H9 (cell line): ENCODE measurements at regions not wholly inside any gene's neighbourhood (a gene's known extent, or its start where the extent isn't known, plus 50 kb on each side); places are given as distances from the start of the nearest gene placed in this dataset.
"Not testable (repeated sequence)": the region's sequence is repeated elsewhere in the genome, so short reads cannot be mapped to it uniquely, and the experiment has no call there.

Source experiments
- DNase-seq: peaks from one replicate; pipeline ENCODE4 v3.0.0-alpha.2; 2017
- H2AFZ ChIP-seq: one replicate; pipeline ENCODE4 v1.6.1; 2013; ENCODE audit warnings: mild to moderate bottlenecking, low read length, control low read depth, moderate library complexity
- H2AK5ac ChIP-seq: 2 replicates; pipeline ENCODE4 v1.6.1; 2013; ENCODE audit warnings: low read length, control low read depth, mixed read lengths; ENCODE audit not compliant: insufficient read length
- H2BK120ac ChIP-seq: one replicate; pipeline ENCODE4 v1.6.1; 2013; ENCODE audit warnings: low read depth, mild to moderate bottlenecking, low read length, control low read depth, inconsistent platforms; ENCODE audit not compliant: poor library complexity, severe bottlenecking
- H2BK12ac ChIP-seq: 2 replicates; pipeline ENCODE4 v1.6.1; 2013; ENCODE audit warnings: low read length, control low read depth, mixed read lengths, low read depth; ENCODE audit not compliant: insufficient read length
- H2BK15ac ChIP-seq: 2 replicates; pipeline ENCODE4 v1.6.1; 2013; ENCODE audit warnings: low read depth, low read length, control low read depth
- H2BK20ac ChIP-seq: one replicate; pipeline ENCODE4 v1.6.1; 2013; ENCODE audit warnings: low read depth, mild to moderate bottlenecking, low read length, control low read depth, inconsistent platforms; ENCODE audit not compliant: poor library complexity, severe bottlenecking
- H2BK5ac ChIP-seq: 2 replicates; pipeline ENCODE4 v1.6.1; 2013; ENCODE audit warnings: low read length, control low read depth, mixed read lengths; ENCODE audit not compliant: insufficient read length
- H3K14ac ChIP-seq: 2 replicates; pipeline ENCODE4 v1.6.1; 2013; ENCODE audit warnings: low read length, control low read depth; ENCODE audit not compliant: insufficient read depth
- H3K18ac ChIP-seq: 2 replicates; pipeline ENCODE4 v1.6.1; 2013; ENCODE audit warnings: low read depth, mild to moderate bottlenecking, mixed read lengths, low read length, control low read depth; ENCODE audit not compliant: insufficient read length
- H3K23ac ChIP-seq: 2 replicates; pipeline ENCODE4 v1.6.1; 2013; ENCODE audit warnings: low read length, control low read depth, mixed read lengths, low read depth; ENCODE audit not compliant: insufficient read length
- H3K23me2 ChIP-seq: 2 replicates; pipeline ENCODE4 v1.6.1; 2013; ENCODE audit warnings: low read depth, mild to moderate bottlenecking, mixed read lengths, low read length, control low read depth; ENCODE audit not compliant: insufficient read length, poor library complexity, severe bottlenecking
- H3K27ac ChIP-seq: 2 replicates; pipeline ENCODE4 v1.5.1; 2013; ENCODE audit warnings: low read length, control low read depth, mixed read lengths, low read depth; ENCODE audit not compliant: insufficient read length
- H3K27me3 ChIP-seq: 2 replicates; pipeline ENCODE4 v1.6.1; 2013; ENCODE audit warnings: low read length, control low read depth, inconsistent platforms; ENCODE audit not compliant: insufficient read depth
- H3K4ac ChIP-seq: 2 replicates; pipeline ENCODE4 v1.6.1; 2013; ENCODE audit warnings: low read depth, mild to moderate bottlenecking, control low read depth, inconsistent platforms, low read length, moderate library complexity
- H3K4me1 ChIP-seq: 2 replicates; pipeline ENCODE4 v1.6.1; 2013; ENCODE audit warnings: low read length, control low read depth, inconsistent platforms; ENCODE audit not compliant: insufficient read depth
- H3K4me2 ChIP-seq: 2 replicates; pipeline ENCODE4 v1.6.1; 2013; ENCODE audit warnings: low read length, control low read depth, mixed read lengths; ENCODE audit not compliant: insufficient read length, insufficient read depth
- H3K56ac ChIP-seq: 2 replicates; pipeline ENCODE4 v1.6.1; 2013; ENCODE audit warnings: low read depth, mild to moderate bottlenecking, mixed read lengths, low read length, control low read depth; ENCODE audit not compliant: insufficient read length
- H3K79me1 ChIP-seq: 2 replicates; pipeline ENCODE4 v1.6.1; 2013; ENCODE audit warnings: low read depth, mild to moderate bottlenecking, moderate library complexity, low read length, control low read depth, inconsistent platforms; ENCODE audit not compliant: insufficient read depth, poor library complexity, severe bottlenecking
- H3K79me2 ChIP-seq: 2 replicates; pipeline ENCODE4 v1.6.1; 2013; ENCODE audit warnings: low read length, control low read depth, inconsistent platforms; ENCODE audit not compliant: insufficient read depth
- H3K9ac ChIP-seq: 2 replicates; pipeline ENCODE4 v1.6.1; 2013; ENCODE audit warnings: low read length, control low read depth, mixed read lengths; ENCODE audit not compliant: insufficient read length; ENCODE audit errors: extremely low read depth
- H3K9me3 ChIP-seq: one replicate; pipeline ENCODE4 v1.6.1; 2013; ENCODE audit warnings: low read depth, low read length, inconsistent platforms; ENCODE audit not compliant: control insufficient read depth
- H3T11ph ChIP-seq: one replicate; pipeline ENCODE4 v1.6.1; 2013; ENCODE audit warnings: mild to moderate bottlenecking, low read length, control low read depth, inconsistent platforms
- H4K20me1 ChIP-seq: one replicate; pipeline ENCODE4 v1.6.1; 2013; ENCODE audit not compliant: control insufficient read depth, insufficient read length, insufficient read depth
- H4K5ac ChIP-seq: 2 replicates; pipeline ENCODE4 v1.6.1; 2013; ENCODE audit warnings: low read depth, mild to moderate bottlenecking, mixed read lengths, low read length, control low read depth; ENCODE audit not compliant: insufficient read length
- H4K8ac ChIP-seq: replicated peaks from 2 replicates; pipeline ENCODE4 v1.6.1; 2013; ENCODE audit warnings: low read length, control low read depth, mixed read lengths, low read depth; ENCODE audit not compliant: insufficient read length
- H4K91ac ChIP-seq: 2 replicates; pipeline ENCODE4 v1.6.1; 2013; ENCODE audit warnings: low read depth, mild to moderate bottlenecking, moderate library complexity, mixed read lengths, low read length, control low read depth; ENCODE audit not compliant: insufficient read length
- H3K27ac Mint-ChIP-seq, 3 experiments: 2 replicates in 2 of 3; 3 replicates in 1 of 3; pipeline ENCODE4 v1.8.0; 2020 to 2021; ENCODE audit warnings: mixed read lengths in 3 of 3, mild to moderate bottlenecking in 1 of 3, moderate library complexity in 1 of 3
- H3K27me3 Mint-ChIP-seq: 2 replicates; pipeline ENCODE4 v1.8.0; 2021; ENCODE audit warnings: low read depth, mild to moderate bottlenecking, moderate library complexity, mixed read lengths
- H3K36me3 Mint-ChIP-seq, 3 experiments: 2 replicates in 2 of 3; 3 replicates in 1 of 3; pipeline ENCODE4 v1.8.0; 2020 to 2021; ENCODE audit warnings: low read depth in 3 of 3, mixed read lengths in 3 of 3; ENCODE audit not compliant: insufficient read depth in 1 of 3
- H3K4me1 Mint-ChIP-seq, 2 experiments: 2 replicates each; pipeline ENCODE4 v1.8.0; 2020; ENCODE audit warnings: mixed read lengths in 2 of 2
- H3K4me3 Mint-ChIP-seq, 2 experiments: 2 replicates in 1 of 2; 3 replicates in 1 of 2; pipeline ENCODE4 v1.8.0; 2020 to 2021; ENCODE audit warnings: mild to moderate bottlenecking in 2 of 2, mixed read lengths in 2 of 2, moderate library complexity in 1 of 2
- H3K9me3 Mint-ChIP-seq, 2 experiments: 2 replicates in 1 of 2; 3 replicates in 1 of 2; pipeline ENCODE4 v1.8.0; 2020; ENCODE audit warnings: mild to moderate bottlenecking in 2 of 2, mixed read lengths in 2 of 2, moderate library complexity in 1 of 2
- CTCF ChIP-seq: fragments of 200-600 bp; sonication (generic); conservative IDR thresholded peaks from 3 replicates; pipeline ENCODE4 v1.8.0; 2021; ENCODE audit warnings: antibody characterized with exemption, mild to moderate bottlenecking
- WGBS: extraction: QIAGEN DNeasy Blood & Tissue Kit; methylation state at CpG from one replicate; pipeline ENCODE4 v1.1.7; 2013; ENCODE audit warnings: missing lambda C conversion rate, low lambda C conversion rate, mixed read lengths; ENCODE audit not compliant: insufficient read length; ENCODE audit errors: extremely low coverage; 5-methylcytosine and 5-hydroxymethylcytosine counted together

- no peak overlapping the region for H3K4me2 ChIP-seq
- peaks cover 30 to 38% of the 10 kb centered on the region in 2 experiments for H3K4me1 Mint-ChIP-seq
- H3K79me2 ChIP-seq, result no peaks in the 10 kb centered on the region
- H3K4me3 Mint-ChIP-seq, result no peak overlapping the region
- H3K4me1 ChIP-seq, result no peaks in the 10 kb centered on the region
- H2BK5ac ChIP-seq, result no peak overlapping the region
- H3K79me1 ChIP-seq, result no peaks in the 10 kb centered on the region
- no peak overlapping the region for H2AK5ac ChIP-seq
- no peaks in the 10 kb centered on the region for H3K27me3 ChIP-seq
- H3K27ac Mint-ChIP-seq, result peak overlapping the region in 1 of 3 experiments; percentile 77; a peak in 1 of 7 replicates
- no peak overlapping the region for H2BK120ac ChIP-seq
- no peak overlapping the region for H4K8ac ChIP-seq
- no peak overlapping the region for H3K14ac ChIP-seq
- no peaks in the 10 kb centered on the region; a peak in 1 of 5 replicates for H3K9me3 Mint-ChIP-seq
- H4K91ac ChIP-seq, result no peak overlapping the region
- H3K9ac ChIP-seq, result no peak overlapping the region
- H3K18ac ChIP-seq, result no peak overlapping the region
- no peaks in the 10 kb centered on the region for H4K20me1 ChIP-seq
- H2BK20ac ChIP-seq, result no peak overlapping the region
- no peaks in the 10 kb centered on the region for H3K9me3 ChIP-seq
- H3K27ac ChIP-seq, result no peak overlapping the region
- no peak overlapping the region for H3K56ac ChIP-seq
- no peak overlapping the region for H3K4ac ChIP-seq
- no peaks in the 10 kb centered on the region for H3K27me3 Mint-ChIP-seq
- DNase-seq, result no peak
- no peak overlapping the region for H2BK12ac ChIP-seq
- no peaks in the 10 kb centered on the region for H3K36me3 Mint-ChIP-seq
- no peak overlapping the region for H4K5ac ChIP-seq
- H3K23me2 ChIP-seq, result no peaks in the 10 kb centered on the region
- no peak overlapping the region for H3T11ph ChIP-seq
- H2AFZ ChIP-seq, result no peak overlapping the region
- WGBS, result no CpG with 5 or more reads among the region's 3 CpGs
- H3K23ac ChIP-seq, result no peak overlapping the region
- H2BK15ac ChIP-seq, result no peak overlapping the region
- TF ChIP-seq CTCF, result no peak
Observed at GRCh38 chrX:95539041-95539440, 1145.6 kb upstream of the DIAPH2 start.

- H2BK12ac ChIP-seq, H3K9ac ChIP-seq, H3K18ac ChIP-seq, H4K5ac ChIP-seq, H2AK5ac ChIP-seq, H3K4ac ChIP-seq, H2AFZ ChIP-seq, H3K9me3 ChIP-seq, H3K27ac ChIP-seq, H3K23ac ChIP-seq, H3K27me3 Mint-ChIP-seq, H2BK20ac ChIP-seq, H3K14ac ChIP-seq, H3K4me3 Mint-ChIP-seq, H4K20me1 ChIP-seq, DNase-seq, H3K27me3 ChIP-seq, H3K4me2 ChIP-seq, H3K27ac Mint-ChIP-seq, H4K8ac ChIP-seq, H3K4me1 ChIP-seq, H3K56ac ChIP-seq, H2BK5ac ChIP-seq, H2BK15ac ChIP-seq, H2BK120ac ChIP-seq, H3K4me1 Mint-ChIP-seq, H3K79me2 ChIP-seq, H3K79me1 ChIP-seq, H3K23me2 ChIP-seq, H3T11ph ChIP-seq, H4K91ac ChIP-seq: not testable (repeated sequence)
- H3K9me3 Mint-ChIP-seq, result peaks cover 25 to 29% of the 10 kb centered on the region in 2 experiments
- WGBS, result no CpG with 5 or more reads among the region's 18 CpGs
- H3K36me3 Mint-ChIP-seq, result peaks cover 4 to 25% (median 9%) of the 10 kb centered on the region in 3 experiments
Observed at GRCh38 chrX:95549552-95549951, 1135.1 kb upstream of the DIAPH2 start.
